ENCODE measurements at regions not wholly inside any gene's neighbourhood (a gene's known extent, or its start where the extent isn't known, plus 50 kb on each side); places are given as distances from the start of the nearest gene placed in this dataset.
A peak's percentile ranks its signal among the peaks of the same experiment; 100 is the strongest.
"Not testable (repeated sequence)": the region's sequence is repeated elsewhere in the genome, so short reads cannot be mapped to it uniquely, and the experiment has no call there.

GRCh38 chr17:30731210-30732132 is 93.0 kb downstream of the CRLF3 start:
- H3K4me1 ChIP-seq (ENCODE audit: control insufficient read depth, insufficient read depth, low read length); H3K27me3 ChIP-seq (ENCODE audit: control insufficient read depth, insufficient read depth); H3K9me3 ChIP-seq (ENCODE audit: control insufficient read depth, low read length); intact Hi-C loops (cut with DNase I): not testable (repeated sequence)
- Histone ChIP-seq H3K4me3 (ENCODE audit: low read length) (peak overlapping the region; percentile 84), H3K27ac (ENCODE audit: low read length) (peak overlapping the region; percentile 92)
- DNase-seq (peak; percentile 88 to 95 (median 95)), ATAC-seq (peak; percentile 99)
- under 1% methylated on average over 87 of the region's 87 CpGs for WGBS

DNA sequence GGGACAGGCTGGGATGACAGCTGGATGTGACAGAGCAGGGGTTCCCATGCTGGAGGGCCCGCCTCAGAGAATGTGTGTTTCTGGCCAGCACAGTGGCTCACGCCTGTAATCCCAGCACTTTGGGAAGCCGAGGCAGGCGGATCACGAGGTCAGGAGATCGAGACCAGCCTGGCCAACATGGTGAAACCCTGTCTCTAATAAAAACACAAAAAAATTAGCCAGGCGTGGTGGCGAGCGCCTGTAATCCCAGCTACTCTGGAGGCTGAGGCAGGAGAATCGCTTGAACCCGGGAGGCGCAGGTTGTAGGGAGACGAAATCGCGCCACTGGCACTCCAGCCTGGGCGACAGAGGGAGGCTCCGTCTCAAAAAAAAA is 93.7 kb downstream of the CRLF3 start:
- H3K27ac ChIP-seq (ENCODE audit: low read length); ATAC-seq; H3K4me1 ChIP-seq (ENCODE audit: control insufficient read depth, insufficient read depth, low read length); intact Hi-C loops (cut with DNase I); H3K27me3 ChIP-seq (ENCODE audit: control insufficient read depth, insufficient read depth); H3K9me3 ChIP-seq (ENCODE audit: control insufficient read depth, low read length); DNase-seq: not testable (repeated sequence)
- WGBS: 36% methylated on average over 17 of the region's 17 CpGs
- peak overlapping the region; percentile 53 for H3K4me3 ChIP-seq (ENCODE audit: low read length)

GRCh38 chr17:30730171-30730836 is 94.2 kb downstream of the CRLF3 start:
- H3K9me3 ChIP-seq (ENCODE audit: control insufficient read depth, low read length); DNase-seq; intact Hi-C loops (cut with DNase I); H3K27ac ChIP-seq (ENCODE audit: low read length); H3K27me3 ChIP-seq (ENCODE audit: control insufficient read depth, insufficient read depth); H3K4me1 ChIP-seq (ENCODE audit: control insufficient read depth, insufficient read depth, low read length); H3K4me3 ChIP-seq (ENCODE audit: low read length); ATAC-seq: not testable (repeated sequence)
- WGBS: 98% methylated on average over 8 of the region's 8 CpGs

DNA sequence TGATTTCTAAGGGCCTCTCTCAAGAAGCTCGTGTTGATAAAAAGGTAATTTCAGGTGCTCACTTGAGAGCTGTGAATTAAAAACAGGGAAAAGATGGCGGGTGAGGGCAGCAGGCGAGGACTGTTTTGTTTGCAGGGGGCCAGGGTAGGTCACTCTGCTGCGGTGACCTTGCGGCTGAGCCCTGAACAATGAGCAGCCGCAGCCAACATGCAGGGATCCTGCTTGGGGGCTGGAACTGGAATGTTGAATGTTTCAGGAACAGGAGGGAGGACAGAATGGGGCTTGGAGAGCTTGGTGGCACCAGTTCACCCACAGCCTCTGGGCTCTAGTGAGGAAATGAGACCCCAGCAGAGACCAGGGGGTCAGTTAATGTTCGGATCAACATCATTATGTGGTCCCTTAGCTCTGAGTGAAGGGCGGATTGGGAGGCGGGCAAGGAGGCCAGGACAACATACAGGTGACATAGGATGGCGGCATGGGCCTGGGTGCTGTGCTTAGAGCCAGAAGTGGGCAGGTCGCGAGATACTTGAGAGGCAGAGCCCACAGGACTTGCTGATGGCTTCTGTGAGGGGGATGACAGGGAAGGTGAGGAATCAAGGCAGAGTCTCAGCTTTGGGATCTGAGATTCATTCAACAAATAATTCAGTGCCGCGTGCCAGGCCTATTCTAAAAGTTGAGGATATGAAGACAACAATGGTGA is 94.9 kb downstream of the CRLF3 start:
- H3K4me3 ChIP-seq (ENCODE audit: low read length); ATAC-seq; H3K27me3 ChIP-seq (ENCODE audit: control insufficient read depth, insufficient read depth); DNase-seq; H3K4me1 ChIP-seq (ENCODE audit: control insufficient read depth, insufficient read depth, low read length); H3K9me3 ChIP-seq (ENCODE audit: control insufficient read depth, low read length); intact Hi-C loops (cut with DNase I); H3K27ac ChIP-seq (ENCODE audit: low read length): not testable (repeated sequence)
- WGBS: 95% methylated on average over 14 of the region's 14 CpGs

GRCh38 chr17:30727517-30727916 is 97.0 kb downstream of the CRLF3 start:
- 89% methylated on average over 8 of the region's 8 CpGs for WGBS
- intact Hi-C loops (cut with DNase I); H3K27me3 ChIP-seq (ENCODE audit: control insufficient read depth, insufficient read depth); ATAC-seq; DNase-seq; H3K4me1 ChIP-seq (ENCODE audit: control insufficient read depth, insufficient read depth, low read length); H3K27ac ChIP-seq (ENCODE audit: low read length); H3K9me3 ChIP-seq (ENCODE audit: control insufficient read depth, low read length); H3K4me3 ChIP-seq (ENCODE audit: low read length): not testable (repeated sequence)

- ATAC-seq; H3K27me3 ChIP-seq (ENCODE audit: control insufficient read depth, insufficient read depth); H3K9me3 ChIP-seq (ENCODE audit: control insufficient read depth, low read length); H3K4me3 ChIP-seq (ENCODE audit: low read length); H3K4me1 ChIP-seq (ENCODE audit: control insufficient read depth, insufficient read depth, low read length); DNase-seq; H3K27ac ChIP-seq (ENCODE audit: low read length); intact Hi-C loops (cut with DNase I): not testable (repeated sequence)
- WGBS: 92% methylated on average over 12 of the region's 12 CpGs
These were observed 97.8 kb downstream of the CRLF3 start for GRCh38 chr17:30726734-30727133.

- H3K27ac ChIP-seq (ENCODE audit: low read length); H3K4me3 ChIP-seq (ENCODE audit: low read length); H3K27me3 ChIP-seq (ENCODE audit: control insufficient read depth, insufficient read depth); intact Hi-C loops (cut with DNase I); H3K9me3 ChIP-seq (ENCODE audit: control insufficient read depth, low read length); H3K4me1 ChIP-seq (ENCODE audit: control insufficient read depth, insufficient read depth, low read length); DNase-seq; ATAC-seq: not testable (repeated sequence)
- WGBS: 97% methylated on average over 9 of the region's 9 CpGs
These were observed 98.2 kb downstream of the CRLF3 start for GRCh38 chr17:30726310-30726709.

DNA sequence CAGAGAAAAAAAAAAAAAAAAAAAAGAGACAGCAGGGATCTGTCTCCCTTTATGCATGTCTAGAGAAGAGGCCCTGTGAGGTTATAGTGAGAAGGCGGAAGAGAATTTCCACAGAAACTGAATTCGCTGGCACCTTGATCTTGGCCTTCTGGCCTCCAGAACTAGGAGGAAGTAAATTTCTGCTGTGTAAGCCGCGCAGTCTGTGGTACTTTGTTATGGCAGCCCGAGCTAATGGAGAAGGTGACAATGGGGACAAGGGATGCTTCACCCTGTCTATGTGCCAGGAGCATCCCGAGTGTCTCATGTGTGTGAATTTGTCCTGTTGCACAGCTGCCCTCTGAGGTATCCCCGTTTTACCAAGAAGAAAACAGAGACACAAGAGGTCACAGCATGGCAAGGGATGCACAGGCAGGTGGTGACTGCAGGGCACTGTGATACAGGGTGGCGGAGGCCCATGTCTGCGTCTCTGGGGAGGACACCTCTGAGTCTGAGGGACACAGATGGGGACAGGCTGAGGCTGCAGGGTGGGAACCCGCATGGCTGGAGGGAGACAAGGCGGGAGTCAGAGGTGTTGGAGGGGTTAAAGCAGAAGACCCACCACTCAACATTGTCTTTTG is 100.3 kb downstream of the CRLF3 start:
- intact Hi-C loops (cut with DNase I); H3K27ac ChIP-seq (ENCODE audit: low read length): not testable (repeated sequence)

DNA sequence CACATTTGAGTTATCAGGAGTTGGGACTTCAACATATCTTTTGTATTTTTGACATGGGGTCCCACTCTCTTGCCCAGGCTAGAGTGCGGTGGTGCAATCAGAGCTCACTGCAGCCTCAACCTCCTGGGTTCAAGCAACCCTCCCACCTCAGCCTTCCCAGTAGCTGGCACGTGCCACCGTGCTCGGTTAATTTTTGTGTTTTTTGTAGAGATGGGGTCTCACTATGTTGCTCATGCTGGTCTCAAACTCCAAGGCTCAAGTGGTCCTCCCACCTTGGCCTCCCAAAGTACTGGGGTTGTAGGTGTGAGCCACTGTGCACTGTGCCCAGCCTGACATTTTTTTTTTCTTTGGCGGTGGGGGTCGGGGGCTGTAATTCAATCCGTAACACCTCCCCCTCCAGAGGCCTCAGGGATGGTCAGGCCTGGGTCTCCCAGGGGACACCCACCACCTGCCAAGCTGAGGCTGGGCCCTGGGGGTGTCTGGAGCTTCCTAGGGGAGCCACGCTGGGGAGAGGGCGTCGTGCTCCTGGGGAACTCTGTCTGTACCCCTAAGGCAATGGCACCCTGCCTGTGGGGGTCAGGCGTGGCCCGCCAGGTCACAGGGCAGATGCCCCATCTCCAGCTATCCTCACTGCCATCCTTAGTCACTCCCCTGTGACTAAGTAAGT is 102.2 kb downstream of the CRLF3 start:
- H3K27me3 ChIP-seq (ENCODE audit: control insufficient read depth, insufficient read depth); DNase-seq; intact Hi-C loops (cut with DNase I); ATAC-seq; H3K9me3 ChIP-seq (ENCODE audit: control insufficient read depth, low read length); H3K4me3 ChIP-seq (ENCODE audit: low read length); H3K4me1 ChIP-seq (ENCODE audit: control insufficient read depth, insufficient read depth, low read length); H3K27ac ChIP-seq (ENCODE audit: low read length): not testable (repeated sequence)
- 94% methylated on average over 12 of the region's 12 CpGs for WGBS

More for the DNA sequence above, 100.3 kb downstream of the CRLF3 start:
- H3K4me3 ChIP-seq (ENCODE audit: low read length); DNase-seq; H3K9me3 ChIP-seq (ENCODE audit: control insufficient read depth, low read length); H3K4me1 ChIP-seq (ENCODE audit: control insufficient read depth, insufficient read depth, low read length); ATAC-seq; H3K27me3 ChIP-seq (ENCODE audit: control insufficient read depth, insufficient read depth): not testable (repeated sequence)
- WGBS: 87% methylated on average over 11 of the region's 11 CpGs

DNA sequence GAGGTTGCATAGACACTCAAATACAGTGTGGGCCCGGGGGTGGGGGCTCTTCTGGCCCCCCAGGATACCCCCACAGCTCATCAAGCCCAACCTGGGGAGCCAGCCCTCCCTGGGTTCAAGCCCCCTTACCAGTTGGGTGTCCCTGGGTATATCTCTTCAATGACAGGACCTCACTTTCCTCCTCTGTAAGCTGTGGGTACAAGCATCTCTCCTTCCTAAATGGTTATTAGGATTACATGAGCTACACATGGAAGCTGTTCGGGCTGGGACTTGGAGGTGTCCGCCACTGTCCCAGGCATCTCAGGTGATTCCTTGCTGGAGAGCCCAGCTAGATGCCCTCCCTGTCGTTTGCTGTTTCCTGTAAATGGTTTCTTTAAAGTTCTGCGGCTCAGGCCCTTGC is 103.5 kb downstream of the CRLF3 start:
- H3K4me1 ChIP-seq (ENCODE audit: control insufficient read depth, insufficient read depth, low read length); H3K9me3 ChIP-seq (ENCODE audit: control insufficient read depth, low read length); H3K27me3 ChIP-seq (ENCODE audit: control insufficient read depth, insufficient read depth); intact Hi-C loops (cut with DNase I); H3K4me3 ChIP-seq (ENCODE audit: low read length); DNase-seq; H3K27ac ChIP-seq (ENCODE audit: low read length); ATAC-seq: not testable (repeated sequence)
- 92% methylated on average over 5 of the region's 5 CpGs for WGBS
